GM18867 (cell line): ENCODE measurements at regions not wholly inside any gene's neighbourhood (a gene's known extent, or its start where the extent isn't known, plus 50 kb on each side); places are given as distances from the start of the nearest gene placed in this dataset.
"Not testable (repeated sequence)": the region's sequence is repeated elsewhere in the genome, so short reads cannot be mapped to it uniquely, and the experiment has no call there.

Experiments used
- ATAC-seq: cut with Tn5 transposase; IDR thresholded peaks from one replicate; pipeline ENCODE4 v1.9.1; 2021; ENCODE audit warnings: mild to moderate bottlenecking, moderate library complexity; ENCODE audit not compliant: unreplicated experiment

- ATAC-seq = no peak
Measured at GRCh38 chrX:34576864-34577263, 80.2 kb downstream of the TMEM47 start.

GRCh38 chrX:34565981-34566380 is 91.1 kb downstream of the TMEM47 start:
- no peak for ATAC-seq

- ATAC-seq = no peak
Measured at GRCh38 chrX:34563804-34564203, 93.3 kb downstream of the TMEM47 start.

GRCh38 chrX:34563061-34563460 is 94.0 kb downstream of the TMEM47 start:
- ATAC-seq = no peak

GRCh38 chrX:34562006-34562405 is 95.1 kb downstream of the TMEM47 start:
- no peak for ATAC-seq

GRCh38 chrX:34560180-34560579 is 96.9 kb downstream of the TMEM47 start:
- ATAC-seq = no peak

- peak; percentile 67 for ATAC-seq
Measured at GRCh38 chrX:34559325-34559724, 97.8 kb downstream of the TMEM47 start.

GRCh38 chrX:34557733-34558132 is 99.4 kb downstream of the TMEM47 start:
- no peak for ATAC-seq

- ATAC-seq = no peak
Measured at GRCh38 chrX:34555481-34555880, 101.6 kb downstream of the TMEM47 start.

- ATAC-seq = no peak
Measured at GRCh38 chrX:34546366-34546765, 110.7 kb downstream of the TMEM47 start.

- no peak for ATAC-seq
Measured at GRCh38 chrX:34528081-34528480, 129.0 kb downstream of the TMEM47 start.

GRCh38 chrX:34521563-34521962 is 135.5 kb downstream of the TMEM47 start:
- ATAC-seq = no peak

GRCh38 chrX:34509394-34509793 is 147.7 kb downstream of the TMEM47 start:
- no peak for ATAC-seq

- no peak for ATAC-seq
Measured at GRCh38 chrX:34503119-34503518, 154.0 kb downstream of the TMEM47 start.

- no peak for ATAC-seq
Measured at GRCh38 chrX:34493086-34493485, 164.0 kb downstream of the TMEM47 start.

GRCh38 chrX:34491126-34491525 is 166.0 kb downstream of the TMEM47 start:
- no peak for ATAC-seq

- ATAC-seq = no peak
Measured at GRCh38 chrX:34487364-34487763, 169.7 kb downstream of the TMEM47 start.

GRCh38 chrX:34483980-34484379 is 173.1 kb downstream of the TMEM47 start:
- ATAC-seq = no peak

GRCh38 chrX:34470507-34470906 is 186.6 kb downstream of the TMEM47 start:
- ATAC-seq = no peak

- no peak for ATAC-seq
Measured at GRCh38 chrX:34467437-34467836, 189.6 kb downstream of the TMEM47 start.

GRCh38 chrX:34463220-34463619 is 193.9 kb downstream of the TMEM47 start:
- not testable (repeated sequence) for ATAC-seq

GRCh38 chrX:34457850-34458249 is 199.2 kb downstream of the TMEM47 start:
- not testable (repeated sequence) for ATAC-seq

GRCh38 chrX:34437586-34437985 is 219.5 kb downstream of the TMEM47 start:
- no peak for ATAC-seq

GRCh38 chrX:34426334-34426733 is 230.8 kb downstream of the TMEM47 start:
- no peak for ATAC-seq
